ENCODE measurements at regions not wholly inside any gene's neighbourhood (a gene's known extent, or its start where the extent isn't known, plus 50 kb on each side); places are given as distances from the start of the nearest gene placed in this dataset.

DNA sequence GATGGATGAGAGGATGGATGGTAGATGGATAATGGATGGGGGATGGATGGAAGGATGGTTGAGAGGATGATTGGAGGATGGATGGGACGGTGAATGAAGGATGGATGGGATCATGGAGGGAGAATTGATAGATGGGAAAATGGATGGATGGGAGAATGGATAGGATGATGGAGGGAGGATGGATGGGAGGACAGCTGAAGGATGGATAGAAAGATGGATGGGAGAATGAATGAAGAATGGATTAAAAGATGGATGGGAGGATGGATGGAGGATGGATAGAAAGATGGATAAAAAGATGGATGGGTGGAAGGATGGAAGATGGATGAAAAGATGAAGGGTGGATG, 218.3 kb upstream of the IER5L start:
- Mint-ChIP-seq H3K27me3 (ENCODE audit: low read depth in 3 of 3) (peaks cover 0 to 6% (median 2%) of the 10 kb centered on the region in 3 donors), H3K4me1 (no peaks in the 10 kb centered on the region), H3K4me3 (no peak overlapping the region), H3K27ac (no peak overlapping the region), H3K9me3 (no peaks in the 10 kb centered on the region), H3K36me3 (no peaks in the 10 kb centered on the region)
- no peak for DNase-seq

DNA sequence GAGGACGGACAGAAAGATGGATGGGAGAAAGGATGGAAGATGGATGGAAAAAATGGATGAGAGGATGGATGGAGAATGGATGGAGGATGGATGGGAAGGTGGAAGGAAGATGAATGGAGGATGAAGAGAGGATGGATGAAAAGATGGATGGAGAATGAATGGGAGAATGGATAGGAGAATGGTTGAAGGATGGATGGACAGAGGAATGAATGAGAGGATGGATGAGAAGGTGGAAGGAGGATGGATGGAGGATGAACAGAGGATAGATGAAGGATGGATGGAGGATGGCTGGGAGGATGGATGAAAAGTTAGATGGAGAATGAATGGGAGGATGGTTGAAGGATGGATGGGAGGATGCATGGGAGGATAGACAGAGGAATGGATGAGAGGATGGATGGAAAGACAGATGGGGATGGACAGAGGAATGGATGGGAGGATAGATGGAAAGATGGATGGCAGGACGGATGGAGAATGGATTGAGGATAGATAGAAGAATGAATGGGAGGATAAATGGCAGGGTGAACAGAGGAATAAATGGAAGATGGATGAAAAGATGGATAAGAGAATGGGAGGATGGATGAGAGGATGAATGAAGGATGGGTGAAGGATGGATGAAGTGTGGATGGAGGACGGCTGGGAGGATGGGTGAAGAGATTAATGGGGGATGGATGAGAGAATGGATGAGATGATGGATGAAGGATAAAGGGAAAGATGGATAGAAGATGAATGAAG, 217.7 kb upstream of the IER5L start:
- no peak for DNase-seq
- Mint-ChIP-seq H3K4me1 (no peaks in the 10 kb centered on the region), H3K27ac (no peak overlapping the region), H3K27me3 (ENCODE audit: low read depth in 3 of 3) (peaks cover 0 to 7% (median 2%) of the 10 kb centered on the region in 3 donors), H3K9me3 (no peaks in the 10 kb centered on the region), H3K36me3 (no peaks in the 10 kb centered on the region), H3K4me3 (no peak overlapping the region)

DNA sequence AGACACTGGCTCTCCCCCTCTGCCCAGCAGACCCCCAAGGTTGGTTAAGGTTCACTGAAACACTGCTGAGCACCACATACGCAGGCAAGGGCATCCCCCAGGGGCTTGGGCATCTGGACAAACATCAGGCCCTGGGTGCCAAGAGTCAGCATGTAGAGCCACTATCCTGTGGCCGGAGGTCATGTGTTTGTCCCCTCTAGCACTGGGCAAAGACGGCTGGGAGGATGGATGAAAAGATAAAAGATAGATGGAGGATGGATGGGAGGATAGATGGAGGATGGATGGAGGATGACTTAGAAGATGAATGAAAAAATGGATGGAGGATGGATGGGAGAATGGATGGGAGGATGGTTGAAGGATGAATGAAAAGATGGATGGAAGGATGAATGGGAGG, 216.8 kb upstream of the IER5L start:
- Mint-ChIP-seq H3K4me1 (no peaks in the 10 kb centered on the region), H3K27ac (no peak overlapping the region), H3K4me3 (no peak overlapping the region), H3K27me3 (ENCODE audit: low read depth in 3 of 3) (peaks cover 0 to 7% (median 0%) of the 10 kb centered on the region in 3 donors), H3K36me3 (no peaks in the 10 kb centered on the region), H3K9me3 (no peaks in the 10 kb centered on the region)
- no peak for DNase-seq

DNA sequence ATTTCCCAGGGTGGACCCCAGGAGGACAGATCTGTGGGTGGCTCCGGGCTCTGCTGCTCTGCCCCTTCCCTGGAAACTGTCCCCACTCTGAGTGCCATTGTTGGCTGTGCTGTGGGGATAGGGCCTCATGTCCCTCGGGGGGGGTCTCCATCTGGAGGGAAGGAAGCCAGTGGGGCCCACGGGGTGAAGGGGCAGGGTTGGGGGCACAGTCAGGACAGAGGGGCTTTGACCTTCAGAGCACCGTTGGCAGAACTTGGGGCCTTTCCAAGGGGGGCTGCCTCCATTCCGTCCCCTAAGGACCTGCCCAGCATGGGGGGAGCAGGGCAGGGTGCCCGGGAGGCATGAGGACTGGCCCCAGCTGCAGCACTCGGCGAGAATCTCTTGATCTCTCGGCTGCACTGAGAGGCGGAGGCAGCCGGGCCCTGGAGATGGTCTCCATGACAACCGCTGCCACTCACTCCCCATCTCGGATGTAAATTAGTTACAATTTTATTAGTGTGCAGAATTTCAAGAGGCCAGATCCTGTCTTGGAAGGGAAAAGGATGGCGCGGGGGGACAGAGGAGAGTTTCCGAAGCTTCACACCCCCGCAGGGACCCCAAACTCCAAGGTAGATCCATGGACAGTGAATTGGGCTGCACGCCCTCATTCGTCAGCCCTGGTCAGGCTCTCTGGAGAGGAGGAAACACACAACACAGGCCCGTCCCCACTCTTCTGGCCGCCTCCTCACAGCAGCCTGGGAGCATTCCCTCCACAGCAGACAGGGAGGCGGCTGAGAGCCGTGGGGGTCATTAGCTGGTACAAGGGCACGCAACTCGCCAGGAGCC, 216.2 kb upstream of the IER5L start:
- DNase-seq, result no peak
- H3K27me3 Mint-ChIP-seq (ENCODE audit: low read depth in 3 of 3), result peaks cover 0 to 5% (median 0%) of the 10 kb centered on the region in 3 donors
- no peaks in the 10 kb centered on the region for H3K36me3 Mint-ChIP-seq
- H3K4me1 Mint-ChIP-seq, result no peaks in the 10 kb centered on the region
- H3K27ac Mint-ChIP-seq, result no peak overlapping the region
- no peaks in the 10 kb centered on the region for H3K9me3 Mint-ChIP-seq
- no peak overlapping the region for H3K4me3 Mint-ChIP-seq

DNA sequence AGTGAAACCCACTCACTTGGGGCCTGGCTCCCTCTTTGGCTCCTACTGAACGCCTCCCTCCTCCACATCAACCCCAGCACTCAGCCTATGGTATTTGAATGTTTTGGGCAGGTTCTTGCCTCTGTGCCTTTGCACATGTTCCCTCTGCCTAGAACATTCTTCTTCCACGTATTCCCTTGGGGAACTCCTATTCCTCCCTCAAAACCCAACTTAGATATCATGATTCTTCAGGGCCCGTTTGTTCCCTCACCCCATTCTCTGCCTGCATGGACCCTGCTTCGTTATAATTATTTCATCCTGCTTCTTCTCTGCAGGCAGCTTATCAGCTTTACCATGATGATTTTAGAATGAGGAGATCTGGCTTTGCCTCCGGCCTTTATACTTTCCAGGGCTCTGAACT, 215.0 kb upstream of the IER5L start:
- H3K4me3 Mint-ChIP-seq, result no peak overlapping the region

DNA sequence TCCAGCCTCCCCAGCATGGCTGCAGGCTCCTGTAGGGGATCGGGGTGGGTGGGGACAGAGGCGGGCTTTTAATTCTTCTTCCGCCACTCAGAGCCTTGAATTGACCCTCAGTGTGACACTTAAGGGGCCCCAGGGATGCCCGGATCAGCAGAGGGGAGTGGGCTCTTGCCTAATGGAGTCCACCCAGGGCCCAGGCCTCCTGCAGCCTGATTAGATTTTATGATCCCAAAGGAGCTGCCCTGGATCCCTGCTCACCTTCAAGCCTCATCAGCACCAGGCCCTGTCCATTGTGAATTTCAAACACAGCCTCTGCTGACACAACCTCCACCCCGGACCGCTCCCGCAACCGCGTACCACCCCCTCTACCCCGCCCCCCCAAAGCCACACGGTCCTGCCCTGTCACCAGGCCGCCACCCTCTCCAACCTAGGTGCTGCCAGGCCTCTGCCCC, 214.1 kb upstream of the IER5L start:
- no peak overlapping the region for H3K4me3 Mint-ChIP-seq
- no peaks in the 10 kb centered on the region for H3K4me1 Mint-ChIP-seq
- no peak for DNase-seq
- H3K27me3 Mint-ChIP-seq (ENCODE audit: low read depth in 3 of 3), result peaks cover 0 to 5% (median 0%) of the 10 kb centered on the region in 3 donors
- peaks cover 0 to 3% (median 0%) of the 10 kb centered on the region in 3 donors for H3K36me3 Mint-ChIP-seq
- H3K9me3 Mint-ChIP-seq, result no peaks in the 10 kb centered on the region
- H3K27ac Mint-ChIP-seq, result no peak overlapping the region

More for the DNA sequence above, 215.0 kb upstream of the IER5L start:
- no peaks in the 10 kb centered on the region for H3K9me3 Mint-ChIP-seq
- H3K36me3 Mint-ChIP-seq, result no peaks in the 10 kb centered on the region
- H3K4me1 Mint-ChIP-seq, result no peaks in the 10 kb centered on the region
- H3K27ac Mint-ChIP-seq, result peak overlapping the region in 1 of 6 donors; percentile 25
- peaks cover 0 to 5% (median 0%) of the 10 kb centered on the region in 3 donors for H3K27me3 Mint-ChIP-seq (ENCODE audit: low read depth in 3 of 3)
- DNase-seq, result no peak

DNA sequence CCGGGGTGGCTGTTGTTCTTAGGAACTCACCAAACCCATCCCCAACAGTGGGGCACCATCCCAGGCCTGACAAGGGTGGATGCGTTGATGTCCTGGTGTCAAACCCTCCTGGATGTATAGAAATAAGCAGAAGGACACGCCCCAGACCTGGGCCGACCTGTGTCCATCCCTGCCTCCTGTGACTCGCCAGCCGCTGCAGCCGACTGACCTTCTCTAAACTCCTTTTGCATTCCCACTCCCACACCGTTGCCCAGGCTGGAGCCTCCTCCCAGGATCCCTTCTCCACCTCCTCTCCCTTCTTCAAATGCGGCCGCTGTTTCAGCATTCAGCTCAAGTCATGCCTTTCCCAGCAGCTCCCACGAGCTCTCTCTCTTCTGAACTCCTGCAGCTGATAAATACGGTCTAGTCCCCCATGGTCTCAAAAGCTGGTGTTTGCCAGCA, 213.2 kb upstream of the IER5L start:
- Mint-ChIP-seq H3K4me3 (no peak overlapping the region), H3K27me3 (ENCODE audit: low read depth in 3 of 3) (peaks cover 0 to 5% (median 0%) of the 10 kb centered on the region in 3 donors), H3K9me3 (no peaks in the 10 kb centered on the region), H3K4me1 (no peaks in the 10 kb centered on the region), H3K36me3 (peaks cover 0 to 3% (median 0%) of the 10 kb centered on the region in 3 donors), H3K27ac (peak overlapping the region in 1 of 6 donors; percentile 64)
- no peak for DNase-seq

DNA sequence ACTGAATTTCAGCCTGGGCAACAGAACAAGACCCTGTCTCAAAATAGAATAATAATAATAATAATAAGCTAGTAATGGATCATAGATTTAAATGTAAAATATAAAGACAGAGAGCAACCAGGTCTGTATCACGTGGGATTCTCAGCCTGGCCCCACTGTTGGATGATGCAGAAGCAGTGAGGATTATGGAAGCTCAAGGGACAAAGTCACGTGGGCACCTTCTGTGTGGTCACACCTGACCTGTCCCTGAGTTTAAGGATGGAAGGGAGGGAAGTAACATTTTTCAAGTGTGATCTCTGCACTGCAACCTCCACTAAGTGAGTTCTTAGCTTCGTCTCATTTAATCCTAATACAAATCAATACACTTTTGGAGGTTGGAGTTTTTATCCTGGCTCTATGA, 212.5 kb upstream of the IER5L start:
- peak overlapping the region in 1 of 6 donors; percentile 49 for H3K27ac Mint-ChIP-seq

DNA sequence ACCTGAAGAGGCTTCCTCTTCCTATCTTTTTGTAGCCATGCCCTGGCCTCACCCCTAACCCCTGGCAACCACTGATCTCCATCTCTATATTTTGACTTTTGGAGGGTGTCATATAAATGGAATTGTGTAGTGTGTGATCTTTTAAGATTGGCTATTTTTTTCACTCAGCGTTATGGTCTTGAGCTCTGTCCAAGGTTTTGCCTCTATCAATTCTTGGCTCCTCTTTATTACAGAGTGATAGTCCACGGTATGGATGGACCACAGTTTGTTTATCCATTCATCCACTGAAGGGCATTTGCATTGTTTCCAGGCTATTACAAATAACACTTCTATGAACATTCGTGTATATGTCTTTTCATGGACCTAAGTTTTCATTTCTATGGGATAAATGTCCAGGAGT, 209.8 kb upstream of the IER5L start:
- peaks cover 6 to 8% of the 10 kb centered on the region in 2 donors for H3K4me1 Mint-ChIP-seq
- no peak overlapping the region for H3K4me3 Mint-ChIP-seq

More for the DNA sequence above, 212.5 kb upstream of the IER5L start:
- H3K4me3 Mint-ChIP-seq, result no peak overlapping the region
- no peaks in the 10 kb centered on the region for H3K4me1 Mint-ChIP-seq
- no peak for DNase-seq
- peaks cover 0 to 5% (median 0%) of the 10 kb centered on the region in 3 donors for H3K27me3 Mint-ChIP-seq (ENCODE audit: low read depth in 3 of 3)
- no peaks in the 10 kb centered on the region for H3K9me3 Mint-ChIP-seq
- H3K36me3 Mint-ChIP-seq, result peaks cover 0 to 3% (median 0%) of the 10 kb centered on the region in 3 donors

DNA sequence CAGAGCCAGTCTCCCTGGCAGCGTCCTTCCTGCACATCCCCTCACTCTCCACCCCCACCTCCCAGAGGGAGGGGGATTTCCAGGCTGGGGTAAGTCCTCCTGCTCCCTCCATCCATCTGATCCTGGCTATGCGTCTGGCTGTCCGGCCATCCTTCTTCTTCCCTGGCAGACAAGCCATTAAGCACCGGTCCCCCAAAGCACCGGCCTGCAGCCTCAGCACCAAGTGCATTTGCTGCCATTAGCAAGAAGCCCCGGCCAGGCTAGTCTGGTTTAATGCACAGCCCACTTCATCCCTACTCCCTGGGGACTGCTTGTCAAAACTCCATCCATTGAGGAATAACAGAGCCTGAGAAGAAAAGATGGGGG, 208.7 kb upstream of the IER5L start:
- H3K4me1 Mint-ChIP-seq, result peaks cover 6 to 8% of the 10 kb centered on the region in 2 donors
- no peak overlapping the region for H3K4me3 Mint-ChIP-seq
- peaks cover 0 to 3% (median 0%) of the 10 kb centered on the region in 3 donors for H3K36me3 Mint-ChIP-seq
- H3K9me3 Mint-ChIP-seq, result no peaks in the 10 kb centered on the region
- no peak overlapping the region for H3K27ac Mint-ChIP-seq
- H3K27me3 Mint-ChIP-seq (ENCODE audit: low read depth in 3 of 3), result peaks cover 0 to 2% (median 0%) of the 10 kb centered on the region in 3 donors
- no peak for DNase-seq

More for the DNA sequence above, 209.8 kb upstream of the IER5L start:
- H3K9me3 Mint-ChIP-seq, result no peaks in the 10 kb centered on the region
- peaks cover 0 to 4% (median 0%) of the 10 kb centered on the region in 3 donors for H3K27me3 Mint-ChIP-seq (ENCODE audit: low read depth in 3 of 3)
- H3K27ac Mint-ChIP-seq, result peak overlapping the region in 4 of 6 donors; percentile 7 to 66 (median 26)
- H3K36me3 Mint-ChIP-seq, result peaks cover 0 to 3% (median 0%) of the 10 kb centered on the region in 3 donors
- no peak for DNase-seq

DNA sequence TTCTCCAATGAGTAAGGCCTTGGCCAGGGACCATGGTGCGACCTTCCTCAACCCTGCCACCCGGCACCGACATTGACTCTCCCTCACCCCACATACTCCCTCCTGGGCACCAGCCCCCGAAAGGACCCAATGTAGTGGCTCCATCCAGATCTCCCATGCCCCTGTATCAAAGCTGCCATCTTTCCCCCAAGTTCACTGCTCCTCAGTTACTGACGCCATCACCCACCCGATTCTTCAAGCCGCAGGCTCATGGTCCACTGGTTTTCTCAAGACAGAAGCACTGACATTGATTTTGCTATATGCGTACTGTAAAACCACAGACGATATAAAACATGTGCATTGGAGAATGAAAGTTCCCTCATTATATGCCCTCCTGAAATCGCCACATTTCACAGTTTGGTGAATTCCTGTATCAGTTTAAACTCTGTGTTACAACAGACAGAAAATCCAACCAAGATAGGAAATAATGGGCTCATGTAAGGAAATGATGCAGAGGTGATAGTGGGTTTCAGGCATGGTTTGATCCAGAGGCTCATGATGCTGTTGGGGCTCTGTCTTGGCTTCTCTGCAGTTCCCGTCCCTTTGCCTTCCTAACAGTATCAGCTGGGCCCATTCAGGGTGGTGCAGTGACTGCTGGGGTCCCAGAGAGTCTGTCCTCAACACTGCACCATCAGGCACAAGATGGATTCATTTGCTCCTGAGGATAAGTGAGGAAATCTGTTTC, 207.3 kb upstream of the IER5L start:
- peaks cover 0 to 3% (median 0%) of the 10 kb centered on the region in 3 donors for H3K36me3 Mint-ChIP-seq
- H3K27me3 Mint-ChIP-seq (ENCODE audit: low read depth in 3 of 3), result no peaks in the 10 kb centered on the region
- H3K4me3 Mint-ChIP-seq, result peak overlapping the region; percentile 22 to 80 (median 53)
- H3K9me3 Mint-ChIP-seq, result no peaks in the 10 kb centered on the region
- H3K4me1 Mint-ChIP-seq, result peaks cover 6 to 8% of the 10 kb centered on the region in 2 donors
- H3K27ac Mint-ChIP-seq, result peak overlapping the region; percentile 1 to 86 (median 61)
- DNase-seq, result no peak

DNA sequence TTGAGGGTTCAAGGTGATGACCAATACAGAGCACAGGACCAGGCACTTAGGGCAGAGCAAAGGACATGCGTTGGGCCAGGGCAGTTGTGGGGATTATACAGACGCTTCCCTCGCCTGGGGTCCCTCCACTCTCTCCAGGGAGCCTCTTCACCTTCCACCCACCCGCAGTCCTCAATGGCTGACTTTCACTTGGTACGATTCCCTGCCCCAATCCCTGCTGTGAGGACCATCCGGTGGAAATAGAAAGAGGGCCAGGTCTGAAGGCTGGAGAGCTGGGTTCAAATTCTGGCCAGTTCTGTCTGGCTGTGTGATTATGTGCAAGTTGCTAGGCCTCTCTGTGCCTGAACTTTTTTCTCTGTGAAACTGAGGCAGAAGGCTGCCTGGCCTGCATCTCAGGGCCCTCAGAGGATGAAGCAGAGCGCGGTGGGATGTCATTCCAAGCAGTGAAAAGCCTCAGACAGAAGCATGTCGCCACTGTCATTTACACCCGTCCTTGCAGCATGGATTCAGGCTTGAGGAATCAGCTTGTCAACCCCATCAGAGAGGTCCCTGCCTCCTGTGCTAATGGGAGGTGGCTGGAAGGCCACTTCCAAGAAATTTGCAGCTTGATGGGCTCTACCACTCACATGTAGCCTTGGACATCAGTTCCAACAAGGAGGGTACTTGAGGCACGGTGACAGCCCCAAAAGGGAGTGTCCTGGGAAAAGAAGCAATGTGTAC, 206.6 kb upstream of the IER5L start:
- H3K27me3 Mint-ChIP-seq (ENCODE audit: low read depth in 3 of 3), result no peaks in the 10 kb centered on the region
- H3K27ac Mint-ChIP-seq, result peak overlapping the region; percentile 58 to 91 (median 82)
- DNase-seq, result no peak
- peak overlapping the region; percentile 73 to 86 (median 78) for H3K4me3 Mint-ChIP-seq
- H3K9me3 Mint-ChIP-seq, result no peaks in the 10 kb centered on the region
- peaks cover 6 to 8% of the 10 kb centered on the region in 2 donors for H3K4me1 Mint-ChIP-seq
- H3K36me3 Mint-ChIP-seq, result peaks cover 0 to 3% (median 0%) of the 10 kb centered on the region in 3 donors
